ENCODE measurements at regions not wholly inside any gene's neighbourhood (a gene's known extent, or its start where the extent isn't known, plus 50 kb on each side); places are given as distances from the start of the nearest gene placed in this dataset.

- Mint-ChIP-seq H3K36me3 (no peaks in the 10 kb centered on the region), H3K27me3 (no peaks in the 10 kb centered on the region), H3K27ac (no peak overlapping the region), H3K9me3 (peaks cover 0 to 23% (median 3%) of the 10 kb centered on the region in 5 donors), H3K4me1 (no peaks in the 10 kb centered on the region), H3K4me3 (no peak overlapping the region)
- ChIA-PET CTCF (no interaction called here), POLR2A (no interaction called here)
- Histone ChIP-seq H3K36me3 (ENCODE audit: insufficient read depth, low read length) (no peaks in the 10 kb centered on the region), H3K4me1 (ENCODE audit: insufficient read depth, low read length) (no peaks in the 10 kb centered on the region), H3K9me3 (ENCODE audit: low read length) (no peaks in the 10 kb centered on the region), H3K4me3 (ENCODE audit: low read length) (no peak overlapping the region), H3K27me3 (ENCODE audit: insufficient read depth, low read length, poor library complexity, severe bottlenecking) (no peaks in the 10 kb centered on the region), H3K27ac (ENCODE audit: low read depth, low read length) (no peak overlapping the region)
- DNase-seq: no peak
These were observed 2073.8 kb upstream of the TENM3 start for GRCh38 chr4:180169394-180169793.

DNA sequence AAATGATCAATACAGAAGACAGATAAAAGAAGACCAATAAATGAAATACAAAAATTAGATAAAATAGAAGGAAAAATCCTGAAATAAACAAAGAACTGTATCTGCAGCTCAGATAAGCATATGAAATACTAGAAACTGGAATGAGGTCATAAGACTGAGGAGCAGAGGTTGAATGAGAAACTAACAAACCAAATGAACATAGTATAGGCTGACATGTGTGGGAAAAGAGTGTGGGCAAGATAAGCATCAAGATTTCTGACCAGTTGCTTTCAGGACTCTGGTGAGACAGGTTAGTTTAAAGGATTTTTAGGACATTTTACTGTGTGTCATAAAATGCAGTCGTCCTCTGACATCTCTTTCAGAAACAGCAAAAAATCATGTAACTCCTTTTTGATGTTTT, 2073.2 kb upstream of the TENM3 start:
- ChIA-PET CTCF (no interaction called here), POLR2A (no interaction called here)
- Histone ChIP-seq H3K4me3 (ENCODE audit: low read length) (no peak overlapping the region), H3K9me3 (ENCODE audit: low read length) (no peaks in the 10 kb centered on the region), H3K4me1 (ENCODE audit: insufficient read depth, low read length) (no peaks in the 10 kb centered on the region), H3K36me3 (ENCODE audit: insufficient read depth, low read length) (no peaks in the 10 kb centered on the region), H3K27me3 (ENCODE audit: insufficient read depth, low read length, poor library complexity, severe bottlenecking) (no peaks in the 10 kb centered on the region), H3K27ac (ENCODE audit: low read depth, low read length) (no peak overlapping the region)
- H3K4me1 Mint-ChIP-seq: no peaks in the 10 kb centered on the region
- H3K9me3 Mint-ChIP-seq: peaks cover 0 to 23% (median 3%) of the 10 kb centered on the region in 5 donors
- no peak for DNase-seq
- H3K27ac Mint-ChIP-seq: no peak overlapping the region
- H3K36me3 Mint-ChIP-seq: no peaks in the 10 kb centered on the region
- no peaks in the 10 kb centered on the region for H3K27me3 Mint-ChIP-seq
- H3K4me3 Mint-ChIP-seq: no peak overlapping the region

DNA sequence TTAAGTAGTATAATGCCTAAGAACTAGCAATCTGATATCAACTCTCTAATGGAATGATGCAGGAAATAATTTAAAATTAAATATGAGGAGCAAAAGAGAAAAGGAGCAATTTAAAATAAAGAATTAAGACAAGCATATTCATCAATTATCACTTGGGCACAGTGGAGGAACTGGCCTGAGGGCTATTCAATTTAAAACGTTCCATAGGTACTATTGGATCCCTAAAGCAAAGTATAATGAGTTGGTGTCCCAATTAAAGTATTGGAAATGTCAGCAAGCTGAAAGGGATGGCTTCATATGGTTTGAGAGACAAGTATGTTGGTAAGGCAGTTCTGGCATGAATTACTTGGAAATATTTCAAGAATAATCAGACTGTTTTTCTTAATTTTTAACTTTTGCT, 2064.1 kb upstream of the TENM3 start:
- no peak for DNase-seq
- Mint-ChIP-seq H3K4me1 (no peaks in the 10 kb centered on the region), H3K36me3 (peaks cover 0 to 2% (median 0%) of the 10 kb centered on the region in 3 donors), H3K9me3 (peaks cover 1 to 20% (median 4%) of the 10 kb centered on the region in 5 donors), H3K27me3 (no peaks in the 10 kb centered on the region), H3K27ac (no peak overlapping the region), H3K4me3 (no peak overlapping the region)
- H3K4me1 ChIP-seq (ENCODE audit: insufficient read depth, low read length): no peaks in the 10 kb centered on the region
- H3K9me3 ChIP-seq (ENCODE audit: low read length): no peaks in the 10 kb centered on the region
- no peak overlapping the region for H3K27ac ChIP-seq (ENCODE audit: low read depth, low read length)
- ChIA-PET POLR2A (no interaction called here), CTCF (no interaction called here)
- no peaks in the 10 kb centered on the region for H3K36me3 ChIP-seq (ENCODE audit: insufficient read depth, low read length)
- H3K27me3 ChIP-seq (ENCODE audit: insufficient read depth, low read length, poor library complexity, severe bottlenecking): no peaks in the 10 kb centered on the region
- no peak overlapping the region for H3K4me3 ChIP-seq (ENCODE audit: low read length)

DNA sequence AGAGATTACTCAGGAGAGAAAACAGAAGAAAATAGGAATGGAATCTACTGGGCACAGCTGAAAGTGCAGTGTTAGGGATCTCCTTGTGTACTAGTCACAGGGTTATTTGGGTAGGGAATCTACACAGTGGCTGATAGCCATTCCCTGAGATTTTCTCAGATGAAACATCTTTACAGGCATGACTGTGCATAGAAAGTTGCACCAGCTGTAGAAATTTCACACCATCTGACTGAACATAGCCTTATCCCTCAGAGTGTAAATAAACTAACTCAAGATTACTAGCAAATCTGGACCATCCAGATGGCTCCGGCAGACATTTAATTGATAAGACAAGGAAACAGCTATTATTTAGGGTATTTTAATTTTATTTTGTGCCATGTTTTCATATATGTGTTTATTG, 2053.5 kb upstream of the TENM3 start:
- no peaks in the 10 kb centered on the region for H3K27me3 ChIP-seq (ENCODE audit: insufficient read depth, low read length, poor library complexity, severe bottlenecking)
- H3K36me3 ChIP-seq (ENCODE audit: insufficient read depth, low read length): no peaks in the 10 kb centered on the region
- no peak overlapping the region for H3K27ac ChIP-seq (ENCODE audit: low read depth, low read length)
- Mint-ChIP-seq H3K4me1 (no peaks in the 10 kb centered on the region), H3K36me3 (no peaks in the 10 kb centered on the region), H3K4me3 (no peak overlapping the region), H3K27ac (no peak overlapping the region), H3K27me3 (no peaks in the 10 kb centered on the region), H3K9me3 (peaks cover 4 to 32% (median 7%) of the 10 kb centered on the region in 5 donors)
- no peaks in the 10 kb centered on the region for H3K9me3 ChIP-seq (ENCODE audit: low read length)
- no peak overlapping the region for H3K4me3 ChIP-seq (ENCODE audit: low read length)
- H3K4me1 ChIP-seq (ENCODE audit: insufficient read depth, low read length): no peaks in the 10 kb centered on the region
- CTCF ChIA-PET: no interaction called here
- POLR2A ChIA-PET: no interaction called here
- no peak for DNase-seq

DNA sequence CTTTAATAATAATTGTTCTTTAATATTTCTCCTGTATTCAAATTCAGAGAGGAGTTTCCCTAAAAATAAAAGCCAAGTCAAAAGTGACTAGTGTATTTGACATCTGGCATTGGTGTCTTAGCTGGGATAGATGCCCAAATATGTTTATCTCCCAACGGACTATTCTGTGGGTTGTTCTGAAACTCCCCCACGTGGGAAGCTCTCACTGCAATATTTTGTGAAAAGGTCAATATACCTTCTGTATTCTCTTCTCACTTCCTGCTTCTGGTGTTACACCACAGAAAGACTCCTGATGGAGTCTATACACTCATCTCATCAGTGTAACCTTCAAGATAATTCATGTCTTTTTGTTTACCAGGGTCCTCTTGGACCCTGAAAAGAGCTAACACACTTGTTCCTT, 2052.8 kb upstream of the TENM3 start:
- no peaks in the 10 kb centered on the region for H3K27me3 ChIP-seq (ENCODE audit: insufficient read depth, low read length, poor library complexity, severe bottlenecking)
- Mint-ChIP-seq H3K27me3 (no peaks in the 10 kb centered on the region), H3K36me3 (no peaks in the 10 kb centered on the region), H3K9me3 (peaks cover 4 to 27% (median 7%) of the 10 kb centered on the region in 5 donors), H3K27ac (no peak overlapping the region), H3K4me3 (no peak overlapping the region), H3K4me1 (no peaks in the 10 kb centered on the region)
- ChIA-PET CTCF (no interaction called here), POLR2A (no interaction called here)
- H3K27ac ChIP-seq (ENCODE audit: low read depth, low read length): no peak overlapping the region
- no peaks in the 10 kb centered on the region for H3K9me3 ChIP-seq (ENCODE audit: low read length)
- H3K4me3 ChIP-seq (ENCODE audit: low read length): no peak overlapping the region
- DNase-seq: no peak
- no peaks in the 10 kb centered on the region for H3K36me3 ChIP-seq (ENCODE audit: insufficient read depth, low read length)
- no peaks in the 10 kb centered on the region for H3K4me1 ChIP-seq (ENCODE audit: insufficient read depth, low read length)

- Histone ChIP-seq H3K9me3 (ENCODE audit: low read length) (no peaks in the 10 kb centered on the region), H3K36me3 (ENCODE audit: insufficient read depth, low read length) (no peaks in the 10 kb centered on the region), H3K4me3 (ENCODE audit: low read length) (no peak overlapping the region), H3K27me3 (ENCODE audit: insufficient read depth, low read length, poor library complexity, severe bottlenecking) (no peaks in the 10 kb centered on the region), H3K4me1 (ENCODE audit: insufficient read depth, low read length) (no peaks in the 10 kb centered on the region), H3K27ac (ENCODE audit: low read depth, low read length) (no peak overlapping the region)
- H3K4me3 Mint-ChIP-seq: no peak overlapping the region
- H3K27me3 Mint-ChIP-seq: no peaks in the 10 kb centered on the region
- no peaks in the 10 kb centered on the region for H3K36me3 Mint-ChIP-seq
- H3K9me3 Mint-ChIP-seq: peaks cover 3 to 10% (median 5%) of the 10 kb centered on the region in 5 donors
- CTCF ChIA-PET: no interaction called here
- POLR2A ChIA-PET: no interaction called here
- no peak overlapping the region for H3K27ac Mint-ChIP-seq
- no peaks in the 10 kb centered on the region for H3K4me1 Mint-ChIP-seq
- no peak for DNase-seq
These were observed 2045.7 kb upstream of the TENM3 start for GRCh38 chr4:180197471-180197870.

DNA sequence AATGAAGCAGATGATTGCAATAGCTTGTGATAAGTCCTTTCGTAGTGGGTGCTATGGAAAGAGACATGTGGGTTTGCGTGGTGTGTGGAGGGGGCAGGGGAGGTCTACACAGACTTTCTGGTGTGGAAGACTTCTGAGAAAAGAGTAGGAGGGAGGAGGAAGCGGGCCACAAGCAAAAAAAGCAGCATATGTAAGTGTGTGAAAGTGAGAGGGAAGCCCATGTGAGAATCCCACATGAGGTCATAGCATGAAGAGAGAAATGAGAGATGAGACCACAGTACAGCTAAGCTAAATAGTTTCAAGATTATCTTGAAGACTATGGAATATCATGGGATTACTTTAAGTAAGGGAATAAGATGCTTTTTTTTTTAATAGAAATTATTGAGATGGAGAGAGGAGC, 2039.9 kb upstream of the TENM3 start:
- Histone ChIP-seq H3K27me3 (ENCODE audit: insufficient read depth, low read length, poor library complexity, severe bottlenecking) (no peaks in the 10 kb centered on the region), H3K4me1 (ENCODE audit: insufficient read depth, low read length) (no peaks in the 10 kb centered on the region)
- DNase-seq: no peak

GRCh38 chr4:180205276-180205675, 2037.9 kb upstream of the TENM3 start:
- Histone ChIP-seq H3K36me3 (ENCODE audit: insufficient read depth, low read length) (no peaks in the 10 kb centered on the region), H3K4me3 (ENCODE audit: low read length) (no peak overlapping the region), H3K4me1 (ENCODE audit: insufficient read depth, low read length) (no peaks in the 10 kb centered on the region), H3K27me3 (ENCODE audit: insufficient read depth, low read length, poor library complexity, severe bottlenecking) (no peaks in the 10 kb centered on the region), H3K27ac (ENCODE audit: low read depth, low read length) (no peak overlapping the region), H3K9me3 (ENCODE audit: low read length) (no peaks in the 10 kb centered on the region)
- CTCF ChIA-PET: no interaction called here
- Mint-ChIP-seq H3K4me1 (no peaks in the 10 kb centered on the region), H3K27ac (no peak overlapping the region), H3K9me3 (peaks cover 0 to 10% (median 2%) of the 10 kb centered on the region in 5 donors), H3K4me3 (no peak overlapping the region), H3K36me3 (no peaks in the 10 kb centered on the region), H3K27me3 (no peaks in the 10 kb centered on the region)
- POLR2A ChIA-PET: no interaction called here
- DNase-seq: no peak

More for the DNA sequence above, 2039.9 kb upstream of the TENM3 start:
- Mint-ChIP-seq H3K4me3 (no peak overlapping the region), H3K27ac (no peak overlapping the region), H3K4me1 (no peaks in the 10 kb centered on the region), H3K9me3 (peaks cover 0 to 10% (median 2%) of the 10 kb centered on the region in 5 donors), H3K27me3 (no peaks in the 10 kb centered on the region), H3K36me3 (no peaks in the 10 kb centered on the region)
- POLR2A ChIA-PET: no interaction called here
- Histone ChIP-seq H3K27ac (ENCODE audit: low read depth, low read length) (no peak overlapping the region), H3K9me3 (ENCODE audit: low read length) (no peaks in the 10 kb centered on the region), H3K4me3 (ENCODE audit: low read length) (no peak overlapping the region), H3K36me3 (ENCODE audit: insufficient read depth, low read length) (no peaks in the 10 kb centered on the region)
- CTCF ChIA-PET: no interaction called here

DNA sequence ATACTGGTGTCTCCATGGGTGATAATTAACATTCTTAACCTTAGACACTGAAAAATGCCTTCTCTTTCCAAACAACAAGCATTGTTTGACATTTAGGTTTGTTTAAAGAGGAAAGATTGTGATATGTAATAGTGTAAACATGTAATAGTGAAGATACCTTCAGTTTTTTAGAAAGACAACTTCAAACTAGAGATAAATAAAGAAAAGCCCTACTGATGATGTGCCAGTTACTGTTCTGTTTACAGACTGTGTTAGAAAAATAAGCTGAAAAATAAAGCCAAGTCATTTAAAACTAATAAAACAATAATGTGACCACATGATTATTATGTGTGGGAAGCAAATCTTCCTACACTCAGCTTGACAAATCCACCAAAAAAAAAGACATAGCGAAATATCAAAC, 2035.3 kb upstream of the TENM3 start:
- Mint-ChIP-seq H3K36me3 (no peaks in the 10 kb centered on the region), H3K4me3 (no peak overlapping the region), H3K9me3 (peaks cover 0 to 10% (median 6%) of the 10 kb centered on the region in 5 donors), H3K4me1 (no peaks in the 10 kb centered on the region), H3K27me3 (no peaks in the 10 kb centered on the region), H3K27ac (no peak overlapping the region)
- Histone ChIP-seq H3K4me3 (ENCODE audit: low read length) (no peak overlapping the region), H3K4me1 (ENCODE audit: insufficient read depth, low read length) (no peaks in the 10 kb centered on the region), H3K9me3 (ENCODE audit: low read length) (no peaks in the 10 kb centered on the region), H3K27me3 (ENCODE audit: insufficient read depth, low read length, poor library complexity, severe bottlenecking) (no peaks in the 10 kb centered on the region), H3K36me3 (ENCODE audit: insufficient read depth, low read length) (no peaks in the 10 kb centered on the region), H3K27ac (ENCODE audit: low read depth, low read length) (no peak overlapping the region)
- ChIA-PET POLR2A (no interaction called here), CTCF (no interaction called here)
- DNase-seq: no peak
